H54 (cell line): ENCODE measurements at regions not wholly inside any gene's neighbourhood (a gene's known extent, or its start where the extent isn't known, plus 50 kb on each side); places are given as distances from the start of the nearest gene placed in this dataset.

Source experiments
- DNase-seq: peaks from one replicate; pipeline ENCODE4 v3.0.0; 2011; ENCODE audit warnings: low spot score, mixed read lengths; ENCODE audit not compliant: insufficient read length
- FAIRE-seq: peaks from 3 replicates; lab custom pipeline; 2011; peaks lifted over from hg19 to GRCh38; lab: Jason Lieb, UNC
- POLR2A ChIP-seq: IDR thresholded peaks from 2 replicates; pipeline ENCODE4 v1.6.1; 2011; ENCODE audit warnings: low read depth, mild to moderate bottlenecking, low read length

DNA sequence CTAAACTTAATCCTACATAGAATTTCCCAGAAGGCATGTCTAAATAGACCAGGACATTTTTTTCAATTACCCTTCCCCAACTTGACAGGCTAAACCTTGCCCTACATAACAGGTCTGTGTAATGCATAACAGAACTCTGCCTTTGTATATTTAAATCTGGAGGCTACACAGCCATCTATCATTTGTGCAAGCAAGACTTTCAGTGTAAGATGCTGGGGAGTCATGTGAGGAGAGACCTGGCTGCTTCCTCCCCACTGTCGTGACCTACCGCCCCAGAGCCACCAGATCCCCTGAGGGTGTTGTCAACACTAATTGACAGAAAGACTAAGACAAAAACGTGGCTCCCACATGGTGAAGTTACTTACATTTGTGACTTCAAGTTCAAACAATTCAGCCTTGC, 342.2 kb downstream of the PPARGC1A start:
- no peak for TF ChIP-seq POLR2A
- DNase-seq (no peak), FAIRE-seq (no peak)

DNA sequence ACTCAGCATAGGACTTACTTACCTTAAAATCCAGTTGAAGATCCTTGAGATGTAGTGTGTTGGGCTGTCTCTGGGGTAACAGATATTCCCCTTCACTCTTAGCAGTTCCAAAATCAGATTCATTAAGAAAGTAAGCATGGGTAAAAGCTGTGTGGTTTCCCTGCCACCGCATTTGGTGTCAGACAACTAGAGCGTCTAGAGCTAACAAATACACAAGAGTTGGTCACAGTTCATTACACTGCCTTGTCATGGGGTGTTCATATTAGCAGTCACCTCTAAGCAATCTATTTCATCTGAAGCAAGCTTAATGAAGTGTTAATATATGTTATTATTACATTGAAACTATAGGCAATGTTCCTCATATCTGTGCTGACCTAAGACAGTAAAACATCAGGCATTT, 342.8 kb downstream of the PPARGC1A start:
- DNase-seq = no peak
- TF ChIP-seq POLR2A = no peak
- no peak for FAIRE-seq

DNA sequence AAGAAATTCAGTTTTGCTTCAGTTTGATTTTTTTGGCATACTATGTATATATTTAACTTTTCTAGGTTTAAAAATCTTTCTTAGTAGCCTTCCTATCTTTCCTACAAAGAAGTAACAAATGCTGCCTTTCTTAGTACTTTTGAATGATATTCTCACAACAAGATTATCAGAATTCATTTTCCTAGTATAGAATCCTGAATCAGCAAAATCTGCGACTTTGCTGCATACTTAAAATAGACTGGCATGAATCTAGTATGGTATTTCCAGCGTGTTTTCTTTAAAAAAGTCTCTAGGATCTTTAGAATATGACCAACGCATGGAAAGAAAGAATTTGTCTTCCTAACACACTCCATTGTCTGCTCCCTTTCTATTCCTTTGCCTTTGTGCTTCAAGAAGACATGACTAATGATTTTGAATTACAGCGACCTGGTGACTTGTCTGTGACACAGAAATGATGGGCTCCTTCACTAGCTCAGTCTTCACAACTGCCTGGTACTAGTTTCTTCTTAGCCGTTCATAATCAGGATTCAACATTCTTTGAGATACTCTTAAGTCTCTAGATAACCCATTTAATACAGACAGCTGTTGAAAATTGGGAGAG, 349.8 kb downstream of the PPARGC1A start:
- no peak for TF ChIP-seq POLR2A
- no peak for DNase-seq
- FAIRE-seq = no peak

DNA sequence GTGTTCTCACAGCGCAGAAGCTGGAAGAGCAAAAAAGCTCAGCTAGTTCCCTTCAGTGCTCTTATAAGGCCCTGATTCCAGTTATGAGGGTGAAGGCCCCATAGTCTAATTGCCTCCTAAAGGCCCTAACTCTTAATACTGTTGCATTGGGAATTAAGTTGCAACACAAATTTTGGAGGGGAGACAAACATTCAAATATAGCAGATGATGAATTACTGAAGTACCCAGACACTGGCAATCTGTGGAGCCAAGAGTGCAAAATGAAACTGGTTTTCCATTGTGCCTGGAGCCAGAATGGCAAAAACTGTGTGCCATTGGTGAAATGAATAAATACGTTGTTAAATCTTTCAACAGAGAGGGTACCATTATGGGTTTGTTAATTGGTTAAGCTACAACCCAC, 356.0 kb downstream of the PPARGC1A start:
- no peak for TF ChIP-seq POLR2A
- no peak for DNase-seq
- FAIRE-seq = no peak

DNA sequence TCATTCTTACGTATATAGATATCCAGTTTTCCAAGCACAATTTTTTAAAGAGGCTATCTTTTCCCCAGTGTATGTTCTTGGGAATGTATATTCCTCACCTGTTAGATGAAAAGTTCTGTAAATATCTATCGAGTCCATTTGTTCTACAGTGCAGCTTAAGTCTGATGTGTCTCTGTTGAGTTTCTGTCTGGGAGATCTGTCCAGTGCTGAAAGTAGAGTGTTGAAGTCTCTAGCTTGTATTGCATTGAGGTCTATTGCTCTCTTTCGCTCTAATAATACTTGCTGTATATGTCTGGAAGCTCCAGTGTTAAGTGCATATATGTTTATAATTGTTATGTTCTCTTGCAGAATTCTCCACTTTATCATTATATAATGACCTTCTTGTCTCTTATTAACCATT, 373.1 kb downstream of the PPARGC1A start:
- DNase-seq (no peak), FAIRE-seq (no peak)
- no peak for TF ChIP-seq POLR2A

DNA sequence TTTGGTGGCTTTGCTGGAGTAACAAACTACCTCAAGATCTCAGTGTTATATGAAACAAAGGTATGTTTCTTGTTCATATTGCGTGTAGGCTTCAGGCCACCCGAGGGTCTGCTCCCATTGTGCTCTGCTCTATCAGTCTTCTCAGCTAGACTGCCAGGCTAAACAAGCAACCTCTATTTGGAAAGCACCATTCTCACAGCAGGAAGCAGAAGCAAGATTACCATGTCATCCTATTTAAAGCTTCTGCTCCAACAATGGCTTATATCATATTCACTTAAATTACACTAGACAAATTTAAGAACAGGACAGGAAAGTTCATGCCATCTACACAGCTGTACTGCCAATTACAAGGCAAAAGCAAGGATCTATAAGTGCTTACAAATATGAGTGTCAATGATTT, 385.8 kb downstream of the PPARGC1A start:
- FAIRE-seq (no peak), DNase-seq (no peak)
- TF ChIP-seq POLR2A = no peak

DNA sequence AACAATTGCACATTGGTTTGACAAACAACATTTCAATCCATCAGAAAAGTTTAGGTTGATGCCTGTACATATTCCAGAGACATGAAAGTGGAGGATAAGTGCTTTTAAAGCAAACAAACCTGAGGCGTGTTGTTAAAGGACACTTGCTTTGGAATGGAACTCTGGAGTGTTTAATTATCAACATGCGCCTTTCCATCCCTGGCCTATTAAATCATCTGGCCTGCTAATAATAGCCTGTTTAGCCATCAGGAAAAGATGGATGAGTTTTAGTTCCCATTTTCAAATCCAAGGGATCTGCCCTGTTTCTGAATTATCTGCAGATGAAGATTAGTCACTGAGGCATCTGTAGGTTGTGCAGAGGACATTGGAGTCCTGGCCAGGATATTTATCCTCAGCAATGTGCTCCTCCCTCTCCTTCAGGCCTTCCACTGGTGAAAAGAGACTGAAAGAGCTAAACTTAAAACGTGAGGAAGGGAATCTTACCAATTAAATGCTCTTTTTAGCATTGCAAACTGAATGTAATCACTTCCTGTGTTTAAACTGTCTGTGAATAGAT, 388.9 kb downstream of the PPARGC1A start:
- DNase-seq (no peak), FAIRE-seq (no peak)
- TF ChIP-seq POLR2A = no peak

DNA sequence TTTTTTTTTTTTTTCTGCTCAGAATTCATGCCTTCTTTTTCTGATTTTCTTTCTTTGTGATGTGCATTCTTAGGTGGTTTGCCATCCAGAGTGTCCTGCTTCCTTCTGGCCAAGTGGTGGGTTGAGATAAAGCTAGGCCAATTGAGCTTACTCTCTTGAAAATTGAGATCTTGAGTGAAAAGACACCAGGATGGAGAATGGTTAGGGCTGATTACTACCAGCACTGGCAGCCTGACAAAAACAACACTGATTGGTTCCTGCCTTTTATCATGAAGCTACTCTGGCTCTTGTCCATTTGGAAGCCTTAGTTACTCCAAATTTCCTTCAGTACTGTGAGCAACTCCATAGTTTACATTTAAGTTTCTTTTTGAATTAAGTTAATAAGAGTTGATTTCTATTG, 404.0 kb downstream of the PPARGC1A start:
- no peak for DNase-seq
- TF ChIP-seq POLR2A = no peak
- FAIRE-seq = no peak

DNA sequence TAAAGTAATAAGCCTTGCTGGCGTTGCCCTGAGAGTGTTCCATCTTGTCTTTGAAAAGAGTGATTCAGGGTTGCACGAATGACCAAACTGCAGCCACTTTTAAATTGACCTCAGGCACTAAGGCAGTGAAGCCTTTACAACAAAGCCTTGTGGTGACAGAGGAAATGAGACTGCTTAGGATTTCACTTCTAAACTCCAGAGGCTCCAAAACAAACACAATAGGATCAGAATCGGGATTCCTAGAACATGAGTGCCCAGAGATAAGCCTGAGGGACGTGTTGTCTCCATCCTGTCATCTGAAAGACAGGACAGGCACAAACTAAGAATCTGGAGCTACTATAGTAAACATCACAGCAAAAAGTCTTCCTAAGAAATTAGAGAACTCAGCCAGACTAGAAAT, 405.2 kb downstream of the PPARGC1A start:
- FAIRE-seq = no peak
- no peak for TF ChIP-seq POLR2A

DNA sequence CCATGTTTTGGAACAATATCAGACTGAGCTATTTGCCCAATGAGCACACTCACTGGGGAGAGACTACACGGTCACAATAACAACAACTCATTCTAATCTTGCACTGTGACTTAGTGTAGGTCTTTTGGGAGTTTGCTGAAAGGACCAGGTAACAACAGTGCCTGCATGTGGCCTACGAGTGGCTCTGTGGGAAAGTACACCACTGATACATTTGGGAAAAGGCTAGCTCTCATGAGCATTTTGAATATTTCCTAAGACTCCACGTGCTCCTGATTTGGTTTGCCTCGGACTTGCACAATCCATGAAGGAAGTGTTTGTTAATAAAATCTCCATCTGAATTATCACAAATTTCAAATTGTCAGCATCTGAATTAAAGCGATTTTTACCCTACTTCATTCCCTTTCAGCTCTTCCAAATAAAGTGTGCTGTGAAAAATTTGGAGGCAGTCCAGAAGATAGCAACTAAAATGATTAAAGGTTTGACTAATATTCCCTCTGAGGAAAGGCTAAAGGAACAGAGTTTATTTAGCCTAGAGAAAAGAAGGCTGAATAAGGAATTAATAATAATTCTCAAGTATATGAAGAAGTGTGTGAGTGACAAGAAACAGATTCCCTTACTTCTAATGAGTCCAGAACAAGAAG, 406.4 kb downstream of the PPARGC1A start:
- no peak for TF ChIP-seq POLR2A
- no peak for FAIRE-seq
- no peak for DNase-seq

More for the DNA sequence above, 405.2 kb downstream of the PPARGC1A start:
- no peak for DNase-seq

DNA sequence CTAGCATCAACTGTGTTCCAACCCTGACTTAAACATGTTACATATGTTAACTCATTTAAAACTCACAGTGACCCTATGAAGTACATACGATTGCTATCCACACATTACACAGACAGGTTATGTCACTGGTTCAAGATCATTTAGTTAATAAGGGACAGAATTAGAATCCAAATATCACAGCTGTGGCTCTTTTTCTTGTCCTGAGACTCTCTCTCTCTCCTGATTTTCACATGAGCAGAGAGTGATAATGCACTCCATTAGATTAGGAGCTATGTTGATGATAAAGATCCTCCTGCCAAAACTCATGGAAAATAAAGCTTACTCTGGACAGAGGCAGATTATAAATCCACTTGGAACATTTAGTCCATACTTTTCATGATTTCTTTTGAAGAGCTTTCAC, 408.3 kb downstream of the PPARGC1A start:
- no peak for DNase-seq
- FAIRE-seq = no peak
- no peak for TF ChIP-seq POLR2A

DNA sequence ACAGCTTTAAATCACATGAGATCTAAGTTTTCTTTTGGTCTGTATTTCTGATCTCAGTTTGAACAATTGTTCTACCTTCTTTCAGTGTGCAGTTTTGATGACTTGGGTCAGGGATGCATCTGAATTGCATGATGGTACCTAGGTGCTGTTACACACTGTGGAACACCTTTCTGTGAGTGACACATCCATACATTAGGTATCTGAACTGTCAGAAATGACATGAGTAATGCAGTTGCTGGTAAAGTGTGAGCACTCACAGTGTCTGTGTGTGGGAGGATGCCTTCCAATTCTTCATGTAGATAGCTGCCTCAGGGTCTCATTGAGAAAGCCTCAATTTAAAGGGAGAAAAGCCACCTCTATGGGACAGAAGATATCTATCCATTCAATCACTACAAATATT, 411.9 kb downstream of the PPARGC1A start:
- DNase-seq (no peak), FAIRE-seq (no peak)
- TF ChIP-seq POLR2A = no peak

DNA sequence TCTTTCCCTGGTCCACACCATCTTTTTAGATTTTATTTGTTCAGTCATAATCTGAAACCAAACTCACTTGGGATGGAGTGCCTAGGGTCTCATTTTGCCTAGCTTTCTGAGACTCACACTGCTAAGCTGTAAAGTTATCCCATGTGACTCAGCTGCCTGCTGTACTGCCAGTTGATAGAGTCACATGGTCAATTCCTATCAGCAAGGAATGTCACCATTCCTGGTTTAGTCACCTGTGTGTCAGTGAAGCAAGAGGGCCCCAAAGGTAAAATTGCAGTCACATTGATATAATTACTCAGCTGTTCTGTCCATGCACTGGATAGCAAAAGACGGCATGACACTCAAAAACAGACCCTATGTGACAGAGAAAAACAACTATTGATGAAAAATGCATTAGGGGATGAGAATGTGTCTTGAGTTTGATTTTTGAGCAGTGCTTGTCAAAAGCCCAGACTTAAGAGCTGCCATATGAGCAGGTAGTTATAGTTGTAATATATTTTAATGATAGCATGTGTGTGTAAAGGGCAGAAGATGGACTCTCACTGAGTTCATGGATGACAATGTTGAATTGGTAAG, 413.2 kb downstream of the PPARGC1A start:
- DNase-seq = no peak

DNA sequence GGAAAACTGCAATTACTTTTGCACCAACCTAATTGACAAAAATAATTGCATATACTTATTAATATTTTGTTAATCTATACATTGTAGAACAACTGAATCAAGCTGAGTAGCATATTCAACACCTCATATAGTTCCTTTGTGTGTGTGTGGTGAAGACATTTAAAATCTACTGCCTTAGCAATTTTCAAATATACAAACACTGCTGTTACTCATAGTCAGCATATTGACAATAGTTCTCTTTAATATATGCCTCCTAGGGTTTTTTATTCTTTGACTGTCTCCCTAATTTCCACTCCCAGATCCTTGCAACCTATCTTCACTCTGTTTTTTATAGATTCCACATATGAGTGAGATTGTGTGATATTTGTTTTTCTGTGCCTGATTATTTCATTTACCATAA, 426.8 kb downstream of the PPARGC1A start:
- no peak for FAIRE-seq
- TF ChIP-seq POLR2A = no peak
- no peak for DNase-seq

More for the DNA sequence above, 413.2 kb downstream of the PPARGC1A start:
- TF ChIP-seq POLR2A = no peak
- FAIRE-seq = no peak

DNA sequence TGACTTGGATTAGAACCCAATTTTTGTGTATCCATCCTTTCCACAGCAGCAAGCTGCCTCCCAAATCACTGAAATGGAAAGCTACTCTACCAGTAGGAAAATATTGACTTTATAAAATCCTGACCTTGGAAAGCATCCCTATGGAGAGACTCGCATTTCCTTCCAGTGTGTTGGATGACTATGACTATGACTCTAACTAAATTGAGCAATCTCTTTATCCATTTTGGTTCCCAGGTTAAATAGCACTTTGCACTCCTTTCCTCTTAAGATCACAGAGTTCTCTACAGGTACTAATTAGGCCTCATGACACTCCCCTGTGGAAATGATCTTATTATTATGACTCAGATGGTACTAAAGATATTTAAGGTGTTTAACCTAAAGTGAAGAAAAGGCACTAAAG, 431.8 kb downstream of the PPARGC1A start:
- DNase-seq (no peak), FAIRE-seq (no peak)
- TF ChIP-seq POLR2A = no peak

DNA sequence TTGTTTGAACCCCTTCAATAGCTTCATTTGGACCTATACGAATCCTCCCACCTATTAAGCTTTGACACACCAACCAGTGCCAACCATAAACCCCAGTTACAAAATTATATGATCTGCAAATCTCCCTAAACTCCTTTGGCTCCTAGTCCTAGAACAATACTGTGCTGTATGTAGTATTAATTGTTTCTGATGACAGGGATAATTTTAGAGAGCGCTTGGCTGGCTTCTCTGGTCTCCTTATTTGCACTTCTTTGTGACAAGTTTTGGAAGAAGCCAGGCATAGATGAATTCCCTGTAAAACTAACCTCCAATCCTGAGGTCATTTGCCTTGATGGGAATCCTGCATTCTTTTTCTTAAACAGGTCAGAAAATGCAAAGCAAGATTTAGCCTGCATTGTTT, 433.0 kb downstream of the PPARGC1A start:
- DNase-seq (no peak), FAIRE-seq (no peak)
- no peak for TF ChIP-seq POLR2A
